Right renal cortex interstitium (tissue), 3 donors: ENCODE measurements at regions not wholly inside any gene's neighbourhood (a gene's known extent, or its start where the extent isn't known, plus 50 kb on each side); places are given as distances from the start of the nearest gene placed in this dataset.
A peak's percentile ranks its signal among the peaks of the same experiment; 100 is the strongest.
"Not testable (repeated sequence)": the region's sequence is repeated elsewhere in the genome, so short reads cannot be mapped to it uniquely, and the experiment has no call there.

Experiments used
- DNase-seq, 3 donors: peaks; one replicate each; pipeline ENCODE4 v3.0.0-alpha.2; 2013; ENCODE audit warnings: low read depth in 3 of 3, low spot score in 2 of 3

DNA sequence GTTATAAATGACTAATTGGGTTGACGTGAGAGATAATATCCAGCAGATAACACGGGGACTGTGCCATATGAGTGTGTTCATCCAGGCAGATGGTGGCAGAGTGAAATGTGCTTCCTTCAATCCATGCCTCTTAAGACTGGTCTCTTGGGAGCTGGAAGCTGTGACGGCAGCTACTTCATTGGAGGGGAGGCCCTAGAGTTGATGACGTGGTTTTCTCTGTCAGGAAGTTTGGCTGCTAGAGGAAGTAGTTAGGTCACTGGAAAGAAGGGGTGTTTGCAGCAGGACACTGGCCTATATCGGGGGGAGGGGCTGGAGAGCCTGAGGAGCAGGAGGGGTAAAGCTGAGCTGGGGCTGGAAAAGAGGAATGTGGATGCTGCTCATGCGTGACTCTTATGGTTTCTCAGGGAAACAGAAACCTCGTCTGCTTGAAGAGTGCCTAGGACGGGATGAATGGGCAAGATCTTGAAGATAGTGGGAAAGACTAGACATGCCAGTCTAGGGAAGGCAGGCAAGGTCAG, 3051.6 kb downstream of the RPIA start:
- DNase-seq: not testable (repeated sequence)

DNA sequence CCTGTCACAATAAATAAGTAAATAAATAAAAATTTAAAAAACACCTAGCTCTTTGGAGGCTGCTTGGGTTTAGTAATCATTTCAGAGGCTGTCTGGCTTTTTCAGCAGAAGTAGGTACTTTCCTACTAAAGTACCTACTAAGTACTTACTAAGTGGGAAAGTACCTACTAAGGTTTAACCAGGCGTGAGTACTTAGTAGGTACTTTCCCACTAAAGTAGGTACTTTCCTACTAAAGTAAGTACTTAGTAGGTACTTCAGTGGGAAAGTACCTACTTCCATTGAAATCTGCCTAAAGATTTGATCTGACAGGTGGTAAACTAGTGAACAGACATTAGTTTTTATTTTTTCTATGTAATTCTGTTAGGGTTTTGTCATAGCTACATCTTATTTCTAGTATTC, 3052.4 kb downstream of the RPIA start:
- DNase-seq: not testable (repeated sequence)

DNA sequence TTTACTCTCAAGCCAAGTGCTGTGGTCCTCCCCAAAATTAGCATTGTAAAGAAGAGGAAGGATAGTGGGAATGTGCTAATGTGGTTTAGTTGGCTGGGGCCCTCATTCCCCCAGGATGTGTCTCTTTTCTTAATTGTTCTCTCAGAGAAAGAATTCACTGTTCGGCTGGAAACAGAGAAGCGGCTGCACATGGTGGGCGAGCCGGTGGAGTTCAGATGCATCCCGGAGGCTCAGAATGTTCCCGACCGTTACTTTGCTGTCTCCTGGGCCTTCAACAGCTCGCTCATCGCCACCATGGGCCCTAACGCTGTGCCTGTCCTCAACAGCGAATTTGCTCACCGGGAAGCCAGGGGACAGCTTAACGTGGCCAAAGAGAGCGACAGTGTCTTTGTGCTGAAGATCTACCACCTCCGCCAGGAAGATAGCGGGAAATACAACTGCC, 3053.2 kb downstream of the RPIA start:
- DNase-seq: not testable (repeated sequence)

DNA sequence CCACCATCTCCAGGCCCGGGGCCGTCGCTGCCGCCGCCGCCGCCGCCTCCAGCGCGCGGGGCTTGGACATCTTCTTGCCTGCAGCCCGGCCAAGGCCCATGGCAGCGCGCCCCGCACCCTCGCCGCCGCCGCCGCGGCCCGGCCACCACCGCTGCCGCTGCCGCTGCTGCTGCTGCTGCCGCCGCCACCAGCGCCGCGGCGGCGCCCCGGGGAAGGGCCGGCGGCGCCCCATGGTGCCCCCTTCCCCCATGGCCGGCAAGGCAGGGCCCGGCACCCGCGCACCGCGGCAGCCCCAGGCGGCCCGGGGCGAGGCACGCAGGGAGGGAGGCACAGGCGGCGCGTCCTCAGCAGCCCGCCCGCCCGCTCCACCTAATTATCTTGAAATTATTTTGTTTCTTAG, 3057.4 kb downstream of the RPIA start:
- no peak for DNase-seq

DNA sequence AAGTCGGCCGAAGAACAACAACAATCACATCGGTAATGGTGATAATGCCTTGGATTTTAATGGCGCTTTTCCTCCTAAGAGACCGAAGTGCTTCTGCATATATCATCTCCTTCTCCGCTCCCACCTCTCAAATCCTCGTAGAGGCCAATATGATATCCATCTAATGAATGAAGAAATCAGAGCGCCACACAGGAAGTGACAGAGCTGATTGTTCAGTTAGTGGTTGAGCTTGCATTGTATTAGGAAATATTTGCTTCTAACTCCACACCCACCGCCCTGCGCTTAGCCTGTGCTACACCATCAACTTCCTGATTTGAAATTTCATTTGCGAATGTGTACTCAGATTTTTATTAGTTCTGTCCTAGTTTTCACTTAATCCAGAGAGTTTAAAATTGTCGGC, 3058.2 kb downstream of the RPIA start:
- DNase-seq: not testable (repeated sequence)

DNA sequence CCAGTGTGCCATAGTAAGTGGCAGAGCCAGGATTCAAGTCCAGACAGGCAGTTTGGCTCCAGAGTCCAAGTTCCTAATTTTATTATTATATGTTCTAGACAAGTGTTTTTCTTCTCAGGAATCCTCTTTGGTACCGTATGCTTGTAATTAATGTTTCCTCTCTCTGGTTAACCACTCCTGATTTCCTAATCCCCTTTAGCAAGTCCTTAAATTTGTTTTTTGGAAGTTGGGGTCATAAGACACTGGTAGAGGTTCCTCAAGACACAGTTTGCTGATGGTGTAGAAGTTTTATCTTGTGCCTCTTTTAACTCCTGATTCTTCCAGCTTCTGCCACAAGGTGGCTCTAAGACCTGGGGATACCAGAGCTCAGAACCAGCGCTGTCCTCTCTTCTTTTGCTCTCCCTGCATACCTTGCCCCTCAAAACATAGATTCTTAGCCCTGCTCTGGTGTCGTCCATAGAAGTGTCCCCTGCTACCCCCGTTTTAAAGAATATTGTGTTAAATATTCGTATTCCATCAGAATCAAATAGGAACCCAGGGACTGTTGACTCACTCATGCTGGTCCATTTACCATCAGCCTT, 3068.0 kb downstream of the RPIA start:
- not testable (repeated sequence) for DNase-seq

DNA sequence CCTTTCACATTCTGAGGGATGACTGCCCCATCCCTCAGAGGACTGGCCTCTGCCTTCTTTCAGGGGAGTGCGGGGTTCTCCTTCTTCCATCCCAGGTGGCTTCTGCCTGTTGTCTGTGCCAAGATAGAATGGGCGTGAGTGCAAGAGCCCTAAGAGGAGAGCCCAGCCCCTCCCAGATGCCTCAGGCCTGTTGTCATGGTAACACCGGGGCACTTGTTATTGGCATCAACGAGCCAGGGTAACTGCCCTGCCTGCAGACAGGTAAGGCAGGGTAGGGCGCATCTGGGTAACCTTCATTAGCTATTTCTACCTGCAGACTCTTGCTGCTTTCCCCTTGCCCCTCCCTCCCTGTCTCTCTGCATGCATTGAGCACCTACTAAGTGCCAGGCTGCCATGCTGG, 3069.2 kb downstream of the RPIA start:
- DNase-seq: not testable (repeated sequence)

DNA sequence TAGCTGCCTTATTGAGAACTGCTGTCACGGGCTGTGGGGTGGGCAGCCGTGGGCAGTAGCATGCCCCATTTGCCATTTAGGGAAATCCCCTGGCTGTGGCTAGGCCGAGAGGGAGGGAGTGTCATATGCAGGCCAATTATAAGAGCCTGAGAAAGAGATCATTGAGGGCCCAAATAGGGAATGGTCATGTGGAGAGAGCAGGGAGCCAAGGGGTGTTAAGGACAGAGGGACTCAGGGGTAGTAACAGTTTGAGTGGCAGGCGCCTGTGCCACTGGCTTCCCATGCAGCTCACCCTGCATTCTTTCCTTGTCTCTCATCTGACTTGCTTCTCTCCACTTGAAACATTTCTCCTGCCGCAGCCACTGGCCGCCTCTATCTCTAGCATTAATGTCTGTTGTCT, 3070.8 kb downstream of the RPIA start:
- not testable (repeated sequence) for DNase-seq

DNA sequence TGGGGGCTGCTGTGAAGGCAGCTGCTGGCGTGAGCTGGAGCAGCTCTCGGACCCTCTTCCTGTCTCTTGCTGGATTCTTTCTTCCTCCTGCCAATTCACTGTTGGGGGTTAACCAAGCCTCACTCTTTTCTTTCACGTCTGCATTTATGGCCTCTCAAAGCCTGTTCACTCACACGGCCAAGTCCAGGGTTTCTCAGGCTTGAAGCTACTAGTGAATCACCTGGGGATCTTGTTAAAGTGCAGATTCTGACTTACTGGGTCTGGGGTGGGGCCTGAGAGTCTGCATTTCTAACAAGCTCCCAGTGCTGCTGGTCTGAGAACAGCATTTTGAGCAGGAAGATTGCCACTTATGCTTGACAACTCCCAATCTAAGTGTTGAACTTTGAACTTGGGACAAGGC, 3072.2 kb downstream of the RPIA start:
- DNase-seq: not testable (repeated sequence)

DNA sequence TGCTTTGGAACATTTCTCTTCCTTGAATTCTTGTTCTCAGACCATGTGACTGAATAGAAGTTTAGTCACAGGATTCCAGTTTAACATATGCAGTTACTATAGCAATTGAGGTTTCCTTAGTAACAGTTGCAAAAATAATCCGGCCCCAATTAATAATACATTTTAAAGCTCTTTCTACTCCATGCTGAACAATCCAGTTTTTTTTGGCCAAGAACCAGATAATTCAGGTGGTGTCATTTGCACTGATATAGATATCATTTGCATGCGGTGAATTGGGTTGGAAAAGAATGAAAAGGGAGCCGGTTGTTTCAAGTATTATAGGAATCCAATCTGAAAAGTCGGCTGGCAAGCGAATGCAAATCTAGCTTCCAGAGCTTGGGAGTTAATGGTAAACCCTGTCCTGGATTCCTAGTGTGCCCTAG, 3073.1 kb downstream of the RPIA start:
- peak in 1 of 3 donors; percentile 3 for DNase-seq

DNA sequence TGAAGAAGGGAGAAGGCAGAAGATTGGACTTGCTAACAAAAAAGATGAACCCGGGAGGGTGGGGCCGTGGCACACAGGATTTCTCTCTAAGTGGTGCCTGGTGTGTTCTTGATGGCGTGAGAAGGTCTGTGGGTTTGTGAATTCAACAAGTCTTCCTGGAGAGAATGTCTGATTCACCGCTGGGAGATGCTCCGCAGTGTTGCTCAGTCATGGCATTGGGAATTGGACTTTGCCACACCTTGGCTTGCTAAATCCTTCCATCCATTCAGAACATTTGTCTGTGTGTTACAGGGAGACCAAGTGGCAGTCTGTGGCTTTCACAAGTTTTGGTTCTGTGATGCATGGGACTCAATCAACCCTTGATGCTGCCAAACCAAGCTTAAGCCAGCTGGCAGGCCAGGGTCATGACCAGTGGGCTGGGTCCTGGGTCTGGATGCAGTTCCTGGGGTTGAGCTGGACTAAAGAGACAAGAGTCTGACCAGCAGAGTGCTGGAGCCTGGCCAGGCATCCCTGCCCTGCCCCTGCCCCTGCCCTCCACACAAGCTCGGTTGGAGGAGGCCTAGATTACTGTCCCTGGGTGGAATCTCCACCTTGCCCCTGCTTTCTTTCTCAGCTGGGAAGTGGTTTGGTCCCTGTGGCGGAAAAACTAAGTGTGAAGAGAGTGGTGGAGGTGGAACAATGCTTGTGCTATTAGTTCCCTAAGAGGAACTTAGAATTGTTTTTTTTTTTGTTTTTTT, 3073.7 kb downstream of the RPIA start:
- DNase-seq: not testable (repeated sequence)

DNA sequence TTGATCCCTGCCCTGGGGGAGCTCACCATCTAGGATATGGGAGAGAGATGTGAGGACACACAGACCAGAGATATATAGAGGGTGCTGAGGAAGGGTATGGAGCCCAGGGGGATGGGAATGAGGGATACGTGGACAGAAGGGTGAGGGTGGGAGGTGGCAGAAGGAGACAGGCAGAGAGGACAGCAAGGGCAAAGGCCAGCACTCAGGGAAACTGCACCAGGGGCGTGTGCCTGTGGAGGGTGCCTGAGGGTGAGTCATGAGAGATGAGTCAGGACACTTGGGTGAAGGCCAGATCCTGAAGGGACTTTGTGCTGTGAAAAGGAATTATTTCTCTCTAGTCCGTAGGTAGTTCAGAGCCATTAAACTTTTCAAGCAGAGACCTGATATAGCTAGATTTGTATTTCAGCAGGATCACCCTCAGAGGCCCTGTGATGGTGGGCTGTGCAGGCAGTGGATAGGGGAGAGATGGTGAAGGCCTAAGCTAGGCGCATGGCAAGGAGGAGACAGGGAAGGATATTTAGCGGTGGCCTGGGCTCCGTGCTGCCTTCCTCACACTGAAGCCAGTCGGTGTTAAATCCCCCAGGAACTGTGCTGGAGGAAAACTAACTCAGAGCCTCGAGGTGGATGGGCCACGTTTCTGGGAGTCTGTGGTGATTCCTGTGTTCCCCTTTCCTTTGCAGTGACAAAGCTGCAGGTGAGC, 3075.0 kb downstream of the RPIA start:
- DNase-seq: not testable (repeated sequence)

DNA sequence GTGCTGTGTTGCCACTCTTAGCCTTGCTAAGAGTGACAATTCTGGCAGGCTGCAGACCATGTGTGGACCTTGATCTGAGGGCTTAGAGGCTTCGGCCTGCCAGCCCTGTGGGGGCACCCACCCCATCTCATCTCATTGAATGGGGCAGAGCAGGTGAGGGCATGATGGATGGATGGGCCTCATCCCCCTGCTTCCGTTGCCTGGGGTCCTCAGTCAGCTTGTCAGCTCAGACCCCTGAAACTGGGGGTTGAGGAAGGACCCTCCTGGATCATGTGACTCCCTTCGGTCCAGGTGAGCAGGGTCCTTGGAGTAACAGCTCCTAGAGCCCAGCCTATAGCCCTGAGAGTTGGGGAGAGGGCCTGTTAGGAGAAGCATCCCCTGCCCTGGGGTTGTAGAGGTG, 3076.8 kb downstream of the RPIA start:
- not testable (repeated sequence) for DNase-seq

DNA sequence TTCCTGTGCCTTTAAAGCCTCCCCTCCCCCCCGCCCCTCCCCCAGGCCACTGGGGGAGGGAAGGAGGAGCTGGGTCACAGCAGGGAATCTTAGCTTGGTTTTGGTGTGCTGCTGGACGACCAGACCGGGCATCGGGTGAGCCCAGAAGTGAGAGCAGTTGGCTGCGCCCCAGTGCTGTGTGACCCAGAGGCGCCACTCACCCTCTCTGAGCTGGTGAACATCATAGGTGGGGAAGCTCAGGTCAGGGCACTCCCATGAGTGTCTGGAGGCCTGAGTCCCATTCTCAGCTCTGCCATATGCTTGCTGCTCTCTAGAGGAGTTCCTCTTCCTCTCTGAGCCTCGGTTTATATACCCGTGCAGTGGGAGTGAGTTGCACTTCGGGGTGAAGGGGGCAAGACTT, 3077.5 kb downstream of the RPIA start:
- DNase-seq: not testable (repeated sequence)

DNA sequence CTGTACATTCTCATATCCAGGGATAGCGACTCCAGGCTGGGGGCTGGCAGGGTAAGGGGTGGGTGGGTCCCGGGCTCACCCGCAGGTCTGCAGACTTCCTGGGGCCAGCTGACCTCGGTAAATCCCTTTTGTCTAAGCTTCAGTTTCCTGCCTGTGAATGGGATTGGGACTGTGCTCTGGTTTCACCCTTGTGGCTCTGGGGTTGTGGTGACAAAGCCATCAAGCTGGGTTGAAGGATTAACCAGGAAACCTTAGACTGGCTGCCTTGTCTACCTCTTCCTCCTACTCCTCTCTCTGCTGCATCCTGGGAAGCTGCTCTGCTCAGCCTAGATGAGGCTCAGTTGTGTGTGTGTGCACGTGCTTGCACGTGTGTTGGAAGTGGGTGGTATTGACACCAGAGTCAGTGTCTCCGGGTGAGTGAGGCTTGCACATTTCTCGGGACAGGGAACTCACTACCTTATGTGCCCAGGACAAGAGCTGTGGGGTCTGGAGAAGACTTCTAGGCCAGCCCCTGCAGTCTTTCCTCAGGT, 3078.6 kb downstream of the RPIA start:
- not testable (repeated sequence) for DNase-seq

DNA sequence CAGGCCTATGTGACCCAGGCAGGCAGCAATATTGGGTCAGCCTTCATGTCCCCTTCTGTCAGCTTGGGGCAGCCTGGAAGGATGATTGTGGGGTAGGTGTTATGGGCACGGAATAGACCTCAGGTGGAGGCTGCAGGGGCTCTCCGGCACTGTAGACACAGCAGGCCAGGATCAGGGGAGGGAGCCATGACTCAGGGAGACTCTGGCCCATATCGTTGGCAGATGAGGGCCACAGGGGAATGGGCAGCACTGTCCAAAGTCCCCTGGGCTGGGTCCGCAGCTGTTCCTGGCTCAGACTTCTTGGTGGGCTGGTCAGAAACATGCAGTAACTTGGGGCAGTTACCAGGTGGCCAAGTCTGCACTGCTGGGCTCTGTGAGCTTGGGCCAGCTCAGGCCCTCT, 3080.1 kb downstream of the RPIA start:
- not testable (repeated sequence) for DNase-seq

DNA sequence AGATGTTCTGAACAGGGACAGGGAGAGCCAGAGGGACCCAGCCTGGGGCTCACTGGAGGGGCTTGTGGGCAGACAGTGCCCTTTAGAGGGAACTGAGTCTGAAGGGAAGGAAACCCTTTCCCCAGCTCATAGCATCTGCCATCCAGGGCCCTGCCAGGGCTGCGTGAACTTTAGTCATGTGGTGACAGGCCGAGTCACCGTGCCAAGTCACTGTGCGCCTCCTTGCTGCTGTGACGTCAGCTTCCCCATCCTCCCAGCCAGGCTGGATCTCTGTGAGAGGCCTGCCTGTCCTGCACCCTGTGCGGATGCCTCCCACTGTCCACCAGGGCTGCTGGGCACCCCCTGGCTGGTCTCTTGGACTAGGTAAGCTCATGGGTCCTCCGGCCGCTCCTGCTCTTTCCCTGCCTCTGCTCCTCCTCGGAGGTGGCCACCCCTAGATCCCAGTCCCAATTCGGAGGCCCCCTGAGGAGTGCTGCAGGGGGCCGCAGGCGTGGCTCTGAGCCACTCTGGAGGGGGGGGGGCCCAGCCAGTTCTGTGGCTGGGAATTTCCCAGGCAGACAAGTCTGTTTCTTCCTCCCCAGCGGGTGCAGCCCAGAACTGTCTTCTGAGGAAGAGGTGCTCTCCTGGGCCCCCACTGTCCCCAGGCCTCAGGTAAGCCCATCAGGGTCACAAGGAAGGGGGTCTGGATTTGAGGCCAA, 3080.9 kb downstream of the RPIA start:
- DNase-seq: not testable (repeated sequence)

DNA sequence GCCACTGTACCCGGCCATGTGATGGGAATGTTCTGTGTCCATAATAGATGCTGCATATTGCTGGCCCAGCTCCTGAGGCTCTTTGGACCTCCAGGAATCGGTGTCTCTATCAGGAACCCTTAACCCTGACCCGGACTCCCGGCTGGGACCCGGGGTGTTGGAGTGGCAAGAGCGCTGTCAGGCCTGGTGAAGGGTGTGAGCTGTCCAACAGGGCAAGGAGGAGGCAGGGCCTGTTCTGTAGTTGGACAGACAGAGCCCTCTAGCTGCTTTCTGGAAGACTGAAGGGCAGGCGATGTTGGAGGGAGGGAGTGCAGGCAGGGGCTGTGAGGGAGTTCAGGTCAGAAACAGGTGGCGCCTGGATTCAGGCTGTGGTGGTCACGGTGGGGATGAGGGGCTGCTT, 3082.3 kb downstream of the RPIA start:
- DNase-seq: not testable (repeated sequence)

DNA sequence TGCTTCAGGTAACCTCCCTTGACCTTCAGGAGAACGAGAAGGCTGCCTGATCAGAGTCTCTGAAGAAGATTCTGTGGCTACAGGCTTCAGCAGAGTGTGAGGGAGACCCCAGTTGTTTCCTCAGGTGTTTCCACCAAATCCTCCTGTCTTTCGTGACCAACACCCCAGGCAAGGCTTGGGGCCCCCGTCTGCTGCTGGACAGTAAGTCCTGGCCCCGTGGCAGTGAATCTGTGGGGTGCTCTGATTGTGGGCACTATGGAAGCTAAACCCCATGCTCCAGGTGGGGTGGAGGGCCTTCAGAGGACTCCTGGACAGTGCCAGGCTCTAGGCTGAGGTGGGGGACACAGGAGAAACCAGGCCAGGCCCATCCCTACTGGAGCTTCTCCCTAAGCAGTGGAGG, 3083.7 kb downstream of the RPIA start:
- not testable (repeated sequence) for DNase-seq

DNA sequence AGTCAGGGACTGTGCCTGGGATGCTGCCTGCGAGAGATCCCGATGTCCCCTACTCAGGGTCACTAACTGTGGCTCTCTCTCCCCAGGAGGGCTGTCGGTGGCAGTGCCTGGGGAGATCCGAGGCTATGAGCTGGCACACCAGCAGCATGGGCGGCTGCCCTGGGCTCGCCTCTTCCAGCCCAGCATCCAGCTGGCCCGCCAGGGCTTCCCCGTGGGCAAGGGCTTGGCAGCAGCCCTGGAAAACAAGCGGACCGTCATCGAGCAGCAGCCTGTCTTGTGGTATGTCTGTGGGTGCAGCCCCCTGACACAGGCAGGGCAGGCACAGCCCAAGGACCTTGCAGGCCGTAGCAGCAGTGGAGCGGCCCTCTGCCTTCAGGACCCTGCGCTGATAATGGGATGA, 3088.9 kb downstream of the RPIA start:
- not testable (repeated sequence) for DNase-seq

DNA sequence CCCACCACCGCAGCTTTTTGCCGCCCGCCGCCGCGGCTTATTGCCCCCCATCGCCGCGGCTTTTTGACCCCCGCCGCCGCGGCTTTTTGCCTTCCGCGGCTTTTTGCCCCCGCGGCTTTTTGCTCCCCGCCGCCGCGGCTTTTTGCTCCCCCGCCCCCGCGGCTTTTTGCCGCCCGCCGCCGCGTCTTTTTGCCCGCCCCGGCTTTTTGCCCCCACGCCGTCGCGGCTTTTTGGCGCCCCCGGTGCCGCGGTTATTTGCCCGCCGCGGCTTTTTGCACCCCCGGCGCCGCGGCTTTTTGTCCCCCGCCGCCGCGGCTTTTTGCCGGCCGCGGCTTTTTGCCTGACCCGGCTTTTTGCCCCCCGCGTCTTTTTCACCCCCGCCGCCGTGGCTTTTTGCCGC, 3061.8 kb upstream of the TEKT4 start:
- not testable (repeated sequence) for DNase-seq
